Erythroblast (primary cell): ENCODE measurements at regions not wholly inside any gene's neighbourhood (a gene's known extent, or its start where the extent isn't known, plus 50 kb on each side); places are given as distances from the start of the nearest gene placed in this dataset.

Experiments used
- DNase-seq, 2 experiments: peaks; one replicate each; lab custom pipeline; 2025; lab: John Stamatoyannopoulos, UW
- GATA1 ChIP-seq: IDR thresholded peaks from 2 replicates; pipeline ENCODE4 v1.6.1; 2011; ENCODE audit warnings: low read depth, mild to moderate bottlenecking, control low read depth, low read length, moderate library complexity
- POLR2A ChIP-seq: IDR thresholded peaks from 2 replicates; pipeline ENCODE4 v1.6.1; 2011; ENCODE audit warnings: mild to moderate bottlenecking, low read length

GRCh38 chr10:31705136-31705535 lies 223.5 kb downstream of the ARHGAP12 start:
- no peak for DNase-seq
- no peak for TF ChIP-seq GATA1
- TF ChIP-seq POLR2A, result no peak

- TF ChIP-seq POLR2A (no peak), GATA1 (no peak)
- DNase-seq, result no peak
Measured at GRCh38 chr10:31704195-31704594, 224.4 kb downstream of the ARHGAP12 start.

GRCh38 chr10:31702954-31703353 lies 225.7 kb downstream of the ARHGAP12 start:
- DNase-seq, result no peak
- TF ChIP-seq GATA1 (no peak), POLR2A (no peak)

GRCh38 chr10:31702005-31702404 lies 226.6 kb downstream of the ARHGAP12 start:
- DNase-seq, result no peak
- TF ChIP-seq GATA1 (no peak), POLR2A (no peak)

GRCh38 chr10:31701546-31701945 lies 227.1 kb downstream of the ARHGAP12 start:
- no peak for DNase-seq
- TF ChIP-seq POLR2A, result no peak
- TF ChIP-seq GATA1, result no peak

- DNase-seq, result no peak
- TF ChIP-seq GATA1 (no peak), POLR2A (no peak)
Measured at GRCh38 chr10:31700181-31700611, 228.4 kb downstream of the ARHGAP12 start.

GRCh38 chr10:31698181-31698830 lies 230.3 kb downstream of the ARHGAP12 start:
- no peak for DNase-seq
- TF ChIP-seq GATA1 (no peak), POLR2A (no peak)

GRCh38 chr10:31697271-31698180 lies 231.1 kb downstream of the ARHGAP12 start:
- TF ChIP-seq POLR2A, result no peak
- TF ChIP-seq GATA1, result no peak
- DNase-seq, result no peak

GRCh38 chr10:31694929-31695837 lies 233.4 kb downstream of the ARHGAP12 start:
- no peak for TF ChIP-seq GATA1
- no peak for TF ChIP-seq POLR2A
- no peak for DNase-seq

GRCh38 chr10:31694126-31694685 lies 234.4 kb downstream of the ARHGAP12 start:
- DNase-seq, result no peak
- no peak for TF ChIP-seq GATA1
- TF ChIP-seq POLR2A, result no peak

GRCh38 chr10:31693491-31693890 lies 235.1 kb downstream of the ARHGAP12 start:
- no peak for DNase-seq
- TF ChIP-seq POLR2A, result no peak
- TF ChIP-seq GATA1, result no peak

GRCh38 chr10:31689233-31689632 lies 239.4 kb downstream of the ARHGAP12 start:
- DNase-seq, result no peak

GRCh38 chr10:31687663-31688482 lies 240.8 kb downstream of the ARHGAP12 start:
- no peak for TF ChIP-seq POLR2A
- TF ChIP-seq GATA1, result no peak
- DNase-seq, result no peak

More at GRCh38 chr10:31689233-31689632, 239.4 kb downstream of the ARHGAP12 start:
- TF ChIP-seq POLR2A, result no peak
- no peak for TF ChIP-seq GATA1
